PC-3 (cell line): ENCODE measurements at regions not wholly inside any gene's neighbourhood (a gene's known extent, or its start where the extent isn't known, plus 50 kb on each side); places are given as distances from the start of the nearest gene placed in this dataset.
A peak's percentile ranks its signal among the peaks of the same experiment; 100 is the strongest.

ENCODE experiments used
- ATAC-seq: fragments of 200-7000 bp; cut with Tn5 transposase; 2 replicates; pipeline ENCODE4 v1.9.1; 2020; ENCODE audit warnings: mild to moderate bottlenecking, moderate library complexity
- BruUV-seq: library from RNA; stranded (reverse); fragments of 400-500 nt; replicated peaks from 2 replicates; lab custom pipeline; 2021; lab: Mats Ljungman, UMichigan
- CTCF ChIA-PET: fragments of 300-600 bp; sonication (Branson Sonifier 250); formaldehyde crosslinking; loops from one replicate; lab custom pipeline; 2022; ENCODE audit warnings: antibody characterized with exemption; lab: Charles Lee
- POLR2A ChIA-PET: fragments of 300-600 bp; sonication (Branson Sonifier 250); formaldehyde crosslinking; loops from one replicate; lab custom pipeline; 2022; ENCODE audit warnings: antibody characterized with exemption; ENCODE audit not compliant: unreplicated experiment; lab: Charles Lee
- DNase-seq: peaks from one replicate; pipeline ENCODE4 v3.0.0-alpha.2; 2015
- H2AFZ ChIP-seq: fragments of 300-600 bp; sonication (generic); 2 replicates; pipeline ENCODE4 v1.6.0; 2016; ENCODE audit warnings: antibody characterized with exemption, low read length
- H3F3A ChIP-seq: fragments of 300-600 bp; sonication (generic); one replicate; pipeline ENCODE4 v1.6.0; 2017; ENCODE audit warnings: antibody characterized with exemption, low read length, control low read depth, mild to moderate bottlenecking; ENCODE audit not compliant: unreplicated experiment
- H3K27ac ChIP-seq: fragments of 300-600 bp; sonication (generic); 2 replicates; pipeline ENCODE4 v1.5.1; 2016; ENCODE audit warnings: mild to moderate bottlenecking, low read length
- H3K27me3 ChIP-seq: fragments of 300-600 bp; sonication (generic); 2 replicates; pipeline ENCODE4 v1.6.1; 2016; ENCODE audit warnings: low read length, mixed read lengths
- H3K36me3 ChIP-seq: fragments of 300-600 bp; sonication (generic); 2 replicates; pipeline ENCODE4 v1.6.1; 2016; ENCODE audit warnings: low read depth, mixed run types, low read length, mixed read lengths
- H3K4me1 ChIP-seq: fragments of 300-600 bp; sonication (generic); 2 replicates; pipeline ENCODE4 v1.5.1; 2016; ENCODE audit warnings: low read length; ENCODE audit not compliant: insufficient read depth
- H3K4me2 ChIP-seq: fragments of 300-600 bp; sonication (generic); 2 replicates; pipeline ENCODE4 v1.6.0; 2016; ENCODE audit warnings: low read length
- H3K4me3 ChIP-seq: fragments of 300-600 bp; sonication (generic); 2 replicates; pipeline ENCODE4 v1.5.1; 2016; ENCODE audit warnings: mild to moderate bottlenecking, low read length, mixed read lengths
- H3K79me2 ChIP-seq: fragments of 300-600 bp; sonication (generic); 2 replicates; pipeline ENCODE4 v1.6.1; 2017; ENCODE audit warnings: low read length, mixed read lengths
- H3K9ac ChIP-seq: fragments of 300-600 bp; sonication (generic); 2 replicates; pipeline ENCODE4 v1.6.0; 2016; ENCODE audit warnings: mild to moderate bottlenecking, low read length
- H3K9me2 ChIP-seq: fragments of 300-600 bp; sonication (generic); replicated peaks from 2 replicates; pipeline ENCODE4 v1.6.1; 2016; ENCODE audit warnings: mixed run types, low read length, mixed read lengths
- H3K9me3 ChIP-seq: fragments of 300-600 bp; sonication (generic); 2 replicates; pipeline ENCODE4 v1.6.1; 2016; ENCODE audit warnings: low read length, mixed read lengths
- H4K20me1 ChIP-seq: fragments of 300-600 bp; sonication (generic); 2 replicates; pipeline ENCODE4 v1.6.1; 2016; ENCODE audit warnings: low read length, mixed read lengths
- EZH2 ChIP-seq: fragments of 300-600 bp; sonication (generic); IDR thresholded peaks from one replicate; pipeline ENCODE4 v1.6.1; 2017; ENCODE audit warnings: antibody characterized with exemption, mild to moderate bottlenecking, low read length; ENCODE audit not compliant: unreplicated experiment
- EZH2phosphoT487 ChIP-seq: fragments of 300-600 bp; sonication (generic); IDR thresholded peaks from 2 replicates; pipeline ENCODE4 v1.6.1; 2018; ENCODE audit warnings: mild to moderate bottlenecking, antibody characterized with exemption, low read length, borderline replicate concordance
- intact Hi-C: fragments of 100-400 bp; cut with micrococcal nuclease; formaldehyde crosslinking; loops from 2 replicates; pipeline ENCODE4 v1.9.0; 2023
- TF ChIP-seq, protein P1 (sequence below): fragments of 300-600 bp; sonication (generic); conservative IDR thresholded peaks from 2 replicates; pipeline ENCODE4 v1.5.1; 2017; ENCODE audit warnings: antibody characterized with exemption, low read depth, mild to moderate bottlenecking, low read length

- no peaks in the 10 kb centered on the region for H4K20me1 ChIP-seq
- no peaks in the 10 kb centered on the region for H3K9me3 ChIP-seq
- 0 out of 2 replicates have a peak overlapping the region, but pooled peaks have one; percentile 22 for H2AFZ ChIP-seq
- H3K27me3 ChIP-seq: no peaks in the 10 kb centered on the region
- ChIA-PET CTCF (no interaction called here), POLR2A (no interaction called here)
- H3K4me3 ChIP-seq: no peak overlapping the region
- DNase-seq (no peak), ATAC-seq (no peak)
- H3K27ac ChIP-seq: peak overlapping the region; percentile 60
- peak overlapping the region; percentile 18; the same call in 1 of the 2 replicates for H3K9ac ChIP-seq
- BruUV-seq: no TSS peak
- no peaks in the 10 kb centered on the region for H3K9me2 ChIP-seq
- peaks cover 38% of the 10 kb centered on the region for H3K4me1 ChIP-seq
- H3K36me3 ChIP-seq: no peaks in the 10 kb centered on the region
- intact Hi-C loops: no loop called here
- TF ChIP-seq EZH2phosphoT487 (no peak), EZH2 (no peak)
- TF ChIP-seq, protein P1, sequence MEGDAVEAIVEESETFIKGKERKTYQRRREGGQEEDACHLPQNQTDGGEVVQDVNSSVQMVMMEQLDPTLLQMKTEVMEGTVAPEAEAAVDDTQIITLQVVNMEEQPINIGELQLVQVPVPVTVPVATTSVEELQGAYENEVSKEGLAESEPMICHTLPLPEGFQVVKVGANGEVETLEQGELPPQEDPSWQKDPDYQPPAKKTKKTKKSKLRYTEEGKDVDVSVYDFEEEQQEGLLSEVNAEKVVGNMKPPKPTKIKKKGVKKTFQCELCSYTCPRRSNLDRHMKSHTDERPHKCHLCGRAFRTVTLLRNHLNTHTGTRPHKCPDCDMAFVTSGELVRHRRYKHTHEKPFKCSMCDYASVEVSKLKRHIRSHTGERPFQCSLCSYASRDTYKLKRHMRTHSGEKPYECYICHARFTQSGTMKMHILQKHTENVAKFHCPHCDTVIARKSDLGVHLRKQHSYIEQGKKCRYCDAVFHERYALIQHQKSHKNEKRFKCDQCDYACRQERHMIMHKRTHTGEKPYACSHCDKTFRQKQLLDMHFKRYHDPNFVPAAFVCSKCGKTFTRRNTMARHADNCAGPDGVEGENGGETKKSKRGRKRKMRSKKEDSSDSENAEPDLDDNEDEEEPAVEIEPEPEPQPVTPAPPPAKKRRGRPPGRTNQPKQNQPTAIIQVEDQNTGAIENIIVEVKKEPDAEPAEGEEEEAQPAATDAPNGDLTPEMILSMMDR: no peak
- H3F3A ChIP-seq: no peaks in the 10 kb centered on the region
- peak overlapping the region; percentile 70 for H3K4me2 ChIP-seq
- H3K79me2 ChIP-seq: no peaks in the 10 kb centered on the region
These were observed 113.5 kb upstream of the SLC24A3 start for GRCh38 chr20:19098806-19099578.

- Histone ChIP-seq H3K4me2 (peak overlapping the region; percentile 70), H3K9ac (peak overlapping the region; percentile 32; the same call in 1 of the 2 replicates), H3F3A (no peaks in the 10 kb centered on the region), H4K20me1 (no peaks in the 10 kb centered on the region), H3K36me3 (no peaks in the 10 kb centered on the region), H3K4me1 (peaks cover 36% of the 10 kb centered on the region), H3K9me2 (no peaks in the 10 kb centered on the region), H3K79me2 (no peaks in the 10 kb centered on the region), H3K9me3 (no peaks in the 10 kb centered on the region), H2AFZ (0 out of 2 replicates have a peak overlapping the region, but pooled peaks have one; percentile 22), H3K27me3 (peaks cover 3% of the 10 kb centered on the region; the same call in 1 of the 2 replicates), H3K4me3 (peak overlapping the region; percentile 7; the same call in 1 of the 2 replicates), H3K27ac (peak overlapping the region; percentile 63)
- POLR2A ChIA-PET: no interaction called here
- BruUV-seq: no TSS peak
- intact Hi-C loops: no loop called here
- ATAC-seq (peak; percentile 65), DNase-seq (peak; percentile 89)
- TF ChIP-seq EZH2phosphoT487: no peak
- TF ChIP-seq, protein P1: peak; percentile 32; the same call in 1 of the 2 replicates
- CTCF ChIA-PET: no interaction called here
These were observed 112.6 kb upstream of the SLC24A3 start for GRCh38 chr20:19099596-19100545.
